ENCODE measurements at regions not wholly inside any gene's neighbourhood (a gene's known extent, or its start where the extent isn't known, plus 50 kb on each side); places are given as distances from the start of the nearest gene placed in this dataset.

- H3K4me3 ChIP-seq = no peak overlapping the region
- H3K9me3 ChIP-seq = no peaks in the 10 kb centered on the region
- FAIRE-seq (no peak), ATAC-seq (no peak), DNase-seq (ENCODE audit: low read depth in 1 of 2, low spot score in 1 of 2) (no peak)
- no peak overlapping the region for H3K27ac ChIP-seq
- CTCF ChIA-PET = no interaction called here
- H3K4me1 ChIP-seq = no peaks in the 10 kb centered on the region
- H3K4me2 ChIP-seq = no peak overlapping the region
- POLR2A ChIA-PET = no interaction called here
- TF ChIP-seq NPAS2 (CRISPR knock-in tag; IDR thresholded peaks at IDR 0.05; ENCODE audit: borderline replicate concordance) (no peak), RARB (CRISPR knock-in tag; IDR thresholded peaks at IDR 0.05) (no peak), ATOH8 (CRISPR knock-in tag; IDR thresholded peaks at IDR 0.05; ENCODE audit: low read depth) (no peak), NR3C1 (IDR thresholded peaks at IDR 0.05) (no peak)
Measured at GRCh38 chr2:58476556-58476955, 235.4 kb upstream of the FANCL start.

GRCh38 chr2:58475756-58476155 is 234.6 kb upstream of the FANCL start:
- H3K4me2 ChIP-seq = no peak overlapping the region
- ATAC-seq (no peak), DNase-seq (ENCODE audit: low read depth in 1 of 2, low spot score in 1 of 2) (no peak), FAIRE-seq (no peak)
- no peaks in the 10 kb centered on the region for H3K9me3 ChIP-seq
- POLR2A ChIA-PET = no interaction called here
- TF ChIP-seq RCOR1 (IDR thresholded peaks at IDR 0.05; ENCODE audit: low read depth, low read length) = no peak
- no peak for TF ChIP-seq GATA3 (IDR thresholded peaks at IDR 0.05; ENCODE audit: borderline replicate concordance)
- no peak for TF ChIP-seq USF2 (IDR thresholded peaks at IDR 0.05)
- TF ChIP-seq RFX5 (IDR thresholded peaks at IDR 0.05) = no peak
- no peak for TF ChIP-seq MAZ (IDR thresholded peaks at IDR 0.05; ENCODE audit: borderline replicate concordance, low read depth, low read length)
- no peak for TF ChIP-seq ZSCAN20 (CRISPR knock-in tag; IDR thresholded peaks at IDR 0.05)
- TF ChIP-seq SMC3 (IDR thresholded peaks at IDR 0.05) = no peak
- TF ChIP-seq KDM1A (IDR thresholded peaks at IDR 0.05; ENCODE audit: low read depth) = no peak
- no peak for TF ChIP-seq HOXB5 (CRISPR knock-in tag; IDR thresholded peaks at IDR 0.05)
- TF ChIP-seq CTCF (IDR thresholded peaks at IDR 0.05) = no peak
- no peak for TF ChIP-seq ZNF302 (CRISPR knock-in tag; IDR thresholded peaks at IDR 0.05)
- no peak for TF ChIP-seq EHF (CRISPR knock-in tag; IDR thresholded peaks at IDR 0.05)
- no peak for TF ChIP-seq HEYL (CRISPR knock-in tag; IDR thresholded peaks at IDR 0.05)
- no peak for TF ChIP-seq MYC (IDR thresholded peaks at IDR 0.05; ENCODE audit: borderline replicate concordance, low read length)
- no peak for TF ChIP-seq POLR2A (IDR thresholded peaks at IDR 0.05; ENCODE audit: low read length)
- TF ChIP-seq HOXA7 (CRISPR knock-in tag; IDR thresholded peaks at IDR 0.05) = no peak
- TF ChIP-seq BCL3 (IDR thresholded peaks at IDR 0.05) = no peak
- no peak for TF ChIP-seq HOXB13 (CRISPR knock-in tag; IDR thresholded peaks at IDR 0.05; ENCODE audit: low read depth)
- TF ChIP-seq HMGXB4 (CRISPR knock-in tag; IDR thresholded peaks at IDR 0.05; ENCODE audit: borderline replicate concordance) = no peak
- 19% methylated on average over 2 of the region's 2 CpGs for WGBS (ENCODE audit: missing lambda C conversion rate)
- no peaks in the 10 kb centered on the region for H3K4me1 ChIP-seq
- CTCF ChIA-PET = no interaction called here
- no peak overlapping the region for H3K4me3 ChIP-seq
- H3K27ac ChIP-seq = no peak overlapping the region

All from A549 (cell line).